Activated T-cell treated with anti-CD3 and anti-CD28 coated beads, Interleukin-2, amount 50 U/mL, for 72 hours (primary cell): ENCODE measurements at regions not wholly inside any gene's neighbourhood (a gene's known extent, or its start where the extent isn't known, plus 50 kb on each side); places are given as distances from the start of the nearest gene placed in this dataset.
"Not testable (repeated sequence)": the region's sequence is repeated elsewhere in the genome, so short reads cannot be mapped to it uniquely, and the experiment has no call there.

Experiments
- ATAC-seq, 2 donors: fragments of 150-1000 bp; cut with Tn5 transposase; replicated peaks in 1 of 2; 2 replicates each; pipeline ENCODE4 v1.10.0; 2021; ENCODE audit warnings: moderate library complexity in 2 of 2, mild to moderate bottlenecking in 1 of 2
- DNase-seq, 2 donors: peaks; one replicate each; pipeline ENCODE4 v3.0.0; 2021 to 2022; ENCODE audit warnings: mixed read lengths in 1 of 2
- H3K27ac Mint-ChIP-seq: one replicate; pipeline ENCODE4 v1.8.0; 2022; ENCODE audit warnings: mild to moderate bottlenecking, moderate library complexity, mixed read lengths
- H3K27me3 Mint-ChIP-seq: one replicate; pipeline ENCODE4 v1.8.0; 2022; ENCODE audit warnings: low read depth, mixed read lengths
- H3K36me3 Mint-ChIP-seq, 2 donors: one replicate each; pipeline ENCODE4 v1.8.0; 2022; ENCODE audit warnings: mixed read lengths in 2 of 2, mild to moderate bottlenecking in 1 of 2; ENCODE audit not compliant: insufficient read depth in 2 of 2
- H3K4me1 Mint-ChIP-seq: one replicate; pipeline ENCODE4 v1.8.0; 2022; ENCODE audit warnings: low read depth, mixed read lengths
- H3K4me3 Mint-ChIP-seq, 2 donors: one replicate each; pipeline ENCODE4 v1.8.0; 2022; ENCODE audit warnings: mild to moderate bottlenecking in 2 of 2, mixed read lengths in 2 of 2, moderate library complexity in 2 of 2
- H3K9me3 Mint-ChIP-seq, 2 donors: one replicate each; pipeline ENCODE4 v1.8.0; 2022; ENCODE audit warnings: mixed read lengths in 2 of 2

GRCh38 chr1:5142389-5142788 is 488.0 kb downstream of the AJAP1 start:
- no peaks in the 10 kb centered on the region for H3K36me3 Mint-ChIP-seq
- no peaks in the 10 kb centered on the region for H3K9me3 Mint-ChIP-seq
- ATAC-seq: peak; percentile 58 to 94
- H3K4me1 Mint-ChIP-seq: no peaks in the 10 kb centered on the region
- H3K4me3 Mint-ChIP-seq: no peak overlapping the region
- H3K27ac Mint-ChIP-seq: no peak overlapping the region
- peaks cover 14% of the 10 kb centered on the region for H3K27me3 Mint-ChIP-seq
- DNase-seq: peak; percentile 3 to 15

GRCh38 chr1:5141750-5142149 is 487.3 kb downstream of the AJAP1 start:
- H3K4me1 Mint-ChIP-seq: no peaks in the 10 kb centered on the region
- no peaks in the 10 kb centered on the region for H3K9me3 Mint-ChIP-seq
- no peak overlapping the region for H3K4me3 Mint-ChIP-seq
- H3K27me3 Mint-ChIP-seq: peaks cover 8% of the 10 kb centered on the region
- ATAC-seq: no peak
- no peak overlapping the region for H3K27ac Mint-ChIP-seq
- DNase-seq: no peak
- no peaks in the 10 kb centered on the region for H3K36me3 Mint-ChIP-seq

GRCh38 chr1:5140962-5141361 is 486.6 kb downstream of the AJAP1 start:
- Mint-ChIP-seq H3K4me1 (no peaks in the 10 kb centered on the region), H3K4me3 (no peak overlapping the region), H3K36me3 (no peaks in the 10 kb centered on the region), H3K27ac (no peak overlapping the region), H3K9me3 (no peaks in the 10 kb centered on the region), H3K27me3 (peaks cover 8% of the 10 kb centered on the region)
- DNase-seq (no peak), ATAC-seq (no peak)

- H3K36me3 Mint-ChIP-seq: no peaks in the 10 kb centered on the region
- ATAC-seq (no peak), DNase-seq (no peak)
- no peak overlapping the region for H3K27ac Mint-ChIP-seq
- no peaks in the 10 kb centered on the region for H3K4me1 Mint-ChIP-seq
- H3K27me3 Mint-ChIP-seq: peaks cover 8% of the 10 kb centered on the region
- H3K4me3 Mint-ChIP-seq: no peak overlapping the region
- no peaks in the 10 kb centered on the region for H3K9me3 Mint-ChIP-seq
These were observed 485.7 kb downstream of the AJAP1 start for GRCh38 chr1:5140136-5140535.

GRCh38 chr1:5129746-5130355 is 475.4 kb downstream of the AJAP1 start:
- ATAC-seq (no peak), DNase-seq (no peak)
- Mint-ChIP-seq H3K36me3 (no peaks in the 10 kb centered on the region), H3K9me3 (peaks cover 2 to 3% of the 10 kb centered on the region in 2 donors), H3K4me3 (no peak overlapping the region), H3K27ac (peak overlapping the region; percentile 39), H3K4me1 (peaks cover 5% of the 10 kb centered on the region), H3K27me3 (no peaks in the 10 kb centered on the region)

GRCh38 chr1:5125208-5125607 is 470.8 kb downstream of the AJAP1 start:
- H3K9me3 Mint-ChIP-seq: peaks cover 3 to 6% of the 10 kb centered on the region in 2 donors
- peaks cover 6% of the 10 kb centered on the region for H3K27me3 Mint-ChIP-seq
- peaks cover 5% of the 10 kb centered on the region for H3K4me1 Mint-ChIP-seq
- no peak overlapping the region for H3K4me3 Mint-ChIP-seq
- H3K27ac Mint-ChIP-seq: no peak overlapping the region
- ATAC-seq (peak in 1 of 2 donors; percentile 39), DNase-seq (no peak)
- H3K36me3 Mint-ChIP-seq: no peaks in the 10 kb centered on the region

- H3K36me3 Mint-ChIP-seq: no peaks in the 10 kb centered on the region
- H3K4me3 Mint-ChIP-seq: no peak overlapping the region
- H3K9me3 Mint-ChIP-seq: peaks cover 2 to 4% of the 10 kb centered on the region in 2 donors
- peaks cover 6% of the 10 kb centered on the region for H3K27me3 Mint-ChIP-seq
- peaks cover 5% of the 10 kb centered on the region for H3K4me1 Mint-ChIP-seq
- DNase-seq (no peak), ATAC-seq (no peak)
- no peak overlapping the region for H3K27ac Mint-ChIP-seq
These were observed 466.1 kb downstream of the AJAP1 start for GRCh38 chr1:5120559-5120958.

GRCh38 chr1:5119366-5120234 is 465.2 kb downstream of the AJAP1 start:
- Mint-ChIP-seq H3K4me3 (no peak overlapping the region), H3K36me3 (no peaks in the 10 kb centered on the region), H3K27ac (no peak overlapping the region), H3K27me3 (peaks cover 6% of the 10 kb centered on the region), H3K9me3 (peaks cover 2 to 4% of the 10 kb centered on the region in 2 donors), H3K4me1 (no peaks in the 10 kb centered on the region)
- ATAC-seq: no peak
- no peak for DNase-seq

GRCh38 chr1:5118771-5119170 is 464.4 kb downstream of the AJAP1 start:
- H3K9me3 Mint-ChIP-seq, H3K4me1 Mint-ChIP-seq, ATAC-seq, DNase-seq, H3K27ac Mint-ChIP-seq, H3K36me3 Mint-ChIP-seq, H3K27me3 Mint-ChIP-seq, H3K4me3 Mint-ChIP-seq: not testable (repeated sequence)

- not testable (repeated sequence) for H3K4me3 Mint-ChIP-seq, H3K36me3 Mint-ChIP-seq, ATAC-seq
These were observed 463.9 kb downstream of the AJAP1 start for GRCh38 chr1:5118292-5118691.

GRCh38 chr1:5111581-5111980 is 457.2 kb downstream of the AJAP1 start:
- ATAC-seq (no peak), DNase-seq (no peak)
- H3K4me3 Mint-ChIP-seq: no peak overlapping the region
- no peaks in the 10 kb centered on the region for H3K9me3 Mint-ChIP-seq
- no peaks in the 10 kb centered on the region for H3K36me3 Mint-ChIP-seq
- no peak overlapping the region for H3K27ac Mint-ChIP-seq
- peaks cover 5% of the 10 kb centered on the region for H3K4me1 Mint-ChIP-seq
- peaks cover 19% of the 10 kb centered on the region for H3K27me3 Mint-ChIP-seq

More at GRCh38 chr1:5118292-5118691, 463.9 kb downstream of the AJAP1 start:
- H3K27ac Mint-ChIP-seq, H3K27me3 Mint-ChIP-seq, H3K4me1 Mint-ChIP-seq, DNase-seq, H3K9me3 Mint-ChIP-seq: not testable (repeated sequence)

- H3K36me3 Mint-ChIP-seq: no peaks in the 10 kb centered on the region
- H3K4me1 Mint-ChIP-seq: peaks cover 5% of the 10 kb centered on the region
- no peak overlapping the region for H3K27ac Mint-ChIP-seq
- peak overlapping the region in 1 of 2 donors; percentile 26 for H3K4me3 Mint-ChIP-seq
- DNase-seq (no peak), ATAC-seq (no peak)
- H3K9me3 Mint-ChIP-seq: no peaks in the 10 kb centered on the region
- peaks cover 19% of the 10 kb centered on the region for H3K27me3 Mint-ChIP-seq
These were observed 456.1 kb downstream of the AJAP1 start for GRCh38 chr1:5110508-5110907.

- DNase-seq (no peak), ATAC-seq (no peak)
- Mint-ChIP-seq H3K4me1 (peaks cover 5% of the 10 kb centered on the region), H3K27me3 (peaks cover 19% of the 10 kb centered on the region), H3K36me3 (no peaks in the 10 kb centered on the region), H3K4me3 (no peak overlapping the region), H3K27ac (no peak overlapping the region), H3K9me3 (no peaks in the 10 kb centered on the region)
These were observed 455.2 kb downstream of the AJAP1 start for GRCh38 chr1:5109633-5110032.
